ENCODE measurements at regions not wholly inside any gene's neighbourhood (a gene's known extent, or its start where the extent isn't known, plus 50 kb on each side); places are given as distances from the start of the nearest gene placed in this dataset.

DNA sequence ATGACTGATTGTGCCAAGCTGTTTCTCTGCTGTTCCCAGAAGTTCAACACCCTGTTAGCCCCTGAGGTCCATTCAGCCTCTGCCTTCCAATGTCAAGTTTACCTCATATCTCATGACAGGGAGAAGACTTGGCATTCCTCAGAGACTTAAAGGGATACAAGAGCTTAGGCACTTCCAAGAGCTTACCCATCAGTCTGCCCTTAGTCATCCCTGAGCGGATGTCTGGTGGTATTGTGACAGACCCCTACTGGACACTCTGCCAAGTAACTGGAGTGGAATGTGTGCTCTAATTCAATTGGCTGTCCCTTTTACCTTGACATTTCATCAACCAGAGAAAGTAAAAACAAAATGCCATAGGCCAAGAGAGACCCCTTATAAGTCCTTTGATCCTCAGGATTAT lies 151.5 kb downstream of the AASDHPPT start:
- TF ChIP-seq ZZZ3 (IDR thresholded peaks at IDR 0.05): no peak
- TF ChIP-seq FOSL1 (tag; conservative IDR thresholded peaks at IDR 0.05): no peak
- TF ChIP-seq, protein P1, sequence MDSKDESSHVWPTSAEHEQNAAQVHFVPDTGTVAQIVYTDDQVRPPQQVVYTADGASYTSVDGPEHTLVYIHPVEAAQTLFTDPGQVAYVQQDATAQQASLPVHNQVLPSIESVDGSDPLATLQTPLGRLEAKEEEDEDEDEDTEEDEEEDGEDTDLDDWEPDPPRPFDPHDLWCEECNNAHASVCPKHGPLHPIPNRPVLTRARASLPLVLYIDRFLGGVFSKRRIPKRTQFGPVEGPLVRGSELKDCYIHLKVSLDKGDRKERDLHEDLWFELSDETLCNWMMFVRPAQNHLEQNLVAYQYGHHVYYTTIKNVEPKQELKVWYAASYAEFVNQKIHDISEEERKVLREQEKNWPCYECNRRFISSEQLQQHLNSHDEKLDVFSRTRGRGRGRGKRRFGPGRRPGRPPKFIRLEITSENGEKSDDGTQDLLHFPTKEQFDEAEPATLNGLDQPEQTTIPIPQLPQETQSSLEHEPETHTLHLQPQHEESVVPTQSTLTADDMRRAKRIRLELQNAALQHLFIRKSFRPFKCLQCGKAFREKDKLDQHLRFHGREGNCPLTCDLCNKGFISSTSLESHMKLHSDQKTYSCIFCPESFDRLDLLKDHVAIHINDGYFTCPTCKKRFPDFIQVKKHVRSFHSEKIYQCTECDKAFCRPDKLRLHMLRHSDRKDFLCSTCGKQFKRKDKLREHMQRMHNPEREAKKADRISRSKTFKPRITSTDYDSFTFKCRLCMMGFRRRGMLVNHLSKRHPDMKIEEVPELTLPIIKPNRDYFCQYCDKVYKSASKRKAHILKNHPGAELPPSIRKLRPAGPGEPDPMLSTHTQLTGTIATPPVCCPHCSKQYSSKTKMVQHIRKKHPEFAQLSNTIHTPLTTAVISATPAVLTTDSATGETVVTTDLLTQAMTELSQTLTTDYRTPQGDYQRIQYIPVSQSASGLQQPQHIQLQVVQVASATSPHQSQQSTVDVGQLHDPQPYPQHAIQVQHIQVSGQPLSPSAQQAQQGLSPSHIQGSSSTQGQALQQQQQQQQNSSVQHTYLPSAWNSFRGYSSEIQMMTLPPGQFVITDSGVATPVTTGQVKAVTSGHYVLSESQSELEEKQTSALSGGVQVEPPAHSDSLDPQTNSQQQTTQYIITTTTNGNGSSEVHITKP (IDR thresholded peaks at IDR 0.05; ENCODE audit: partially characterized antibody): no peak
- no peak for TF ChIP-seq SMC3 (conservative IDR thresholded peaks at IDR 0.05; ENCODE audit: insufficient read depth, low read depth, low read length)
- TF ChIP-seq NCOA1 (IDR thresholded peaks at IDR 0.05; ENCODE audit: low read depth): no peak
- TF ChIP-seq E2F3 (CRISPR knock-in tag; IDR thresholded peaks at IDR 0.05): no peak
- no peak for TF ChIP-seq SAP30 (IDR thresholded peaks at IDR 0.05; ENCODE audit: borderline replicate concordance, insufficient read depth, low read depth, low read length, poor library complexity, severe bottlenecking)
- TF ChIP-seq ZNF717 (CRISPR knock-in tag; IDR thresholded peaks at IDR 0.05): no peak
- TF ChIP-seq ZNF764 (CRISPR knock-in tag; IDR thresholded peaks at IDR 0.05; ENCODE audit: low read depth): no peak
- TF ChIP-seq RHOXF2B (CRISPR knock-in tag; conservative IDR thresholded peaks at IDR 0.05): no peak
- no peak for TF ChIP-seq RBM17 (IDR thresholded peaks at IDR 0.05; ENCODE audit: borderline replicate concordance, low read depth, low read length)
- no peak for TF ChIP-seq FOXJ3 (CRISPR knock-in tag; IDR thresholded peaks at IDR 0.05)
- TF ChIP-seq RBBP5 (IDR thresholded peaks at IDR 0.05; ENCODE audit: borderline replicate concordance, insufficient read depth, low read length, poor library complexity, severe bottlenecking): no peak
- no peak for TF ChIP-seq ZNF224 (CRISPR knock-in tag; IDR thresholded peaks at IDR 0.05)
- H3K36me3 ChIP-seq (ENCODE audit: control insufficient read depth, insufficient read depth, low read length): no peaks in the 10 kb centered on the region
- no peak overlapping the region for H3K4me3 ChIP-seq
- no peaks in the 10 kb centered on the region for H4K20me1 ChIP-seq (replicated peaks; ENCODE audit: control insufficient read depth, insufficient read depth, low read length)
- H3K4me2 ChIP-seq (ENCODE audit: insufficient read depth, low read length): no peak overlapping the region
- no peaks in the 10 kb centered on the region for H3K79me2 ChIP-seq (ENCODE audit: control insufficient read depth, insufficient read depth, low read length)
- H2AFZ ChIP-seq (ENCODE audit: low read depth, low read length): no peak overlapping the region
- FAIRE-seq (no peak), ATAC-seq (no peak), DNase-seq (ENCODE audit: extremely low read depth in 1 of 4, low spot score in 3 of 4) (no peak)
- in situ Hi-C loops (cut with MboI) (no loop called here), intact Hi-C loops (cut with micrococcal nuclease) (no loop called here)
- no peaks in the 10 kb centered on the region for H3K4me1 ChIP-seq (replicated peaks in 1 of 2; ENCODE audit: control insufficient read depth in 2 of 2, insufficient read depth in 2 of 2, low read length in 2 of 2)
- H3K9me3 ChIP-seq (replicated peaks; ENCODE audit: control insufficient read depth, insufficient read depth, low read depth, low read length): no peaks in the 10 kb centered on the region
- BruUV-seq (replicated peaks): no TSS peak
- CTCF ChIA-PET (ENCODE audit: low intra/inter-chr PET ratio): no interaction called here
- WGBS (ENCODE audit: insufficient coverage, low coverage, missing lambda C conversion rate): 0% methylated on average over 1 of the region's 1 CpG
- H3K27me3 ChIP-seq (ENCODE audit: control insufficient read depth in 2 of 2, insufficient read depth in 2 of 2, low read length in 2 of 2): no peaks in the 10 kb centered on the region
- POLR2A ChIA-PET: no interaction called here
- H3K9me1 ChIP-seq (ENCODE audit: control insufficient read depth, insufficient read depth, low read length): no peaks in the 10 kb centered on the region
- H3K9ac ChIP-seq (ENCODE audit: insufficient read depth in 1 of 2, low read depth in 2 of 2, low read length in 2 of 2): no peak overlapping the region
- H3K27ac ChIP-seq (ENCODE audit: extremely low read depth, low read depth, low read length): no peak overlapping the region

Measured in K562 (cell line).